ENCODE measurements at regions not wholly inside any gene's neighbourhood (a gene's known extent, or its start where the extent isn't known, plus 50 kb on each side); places are given as distances from the start of the nearest gene placed in this dataset.

- TF ChIP-seq EZH2 (IDR thresholded peaks at IDR 0.05; ENCODE audit: low read length), result no peak
These were observed 158.3 kb upstream of the TSLP start for GRCh38 chr5:110913221-110913620.

GRCh38 chr5:110916381-110917049, 155.0 kb upstream of the TSLP start:
- peak; percentile 67 for FAIRE-seq

More at GRCh38 chr5:110913221-110913620, 158.3 kb upstream of the TSLP start:
- DNase-seq (ENCODE audit: low read depth, low spot score), result no peak
- Histone ChIP-seq H3K79me2 (ENCODE audit: control insufficient read depth, insufficient read depth, low read length) (no peaks in the 10 kb centered on the region), H3K9me3 (ENCODE audit: control insufficient read depth, low read depth, low read length) (no peaks in the 10 kb centered on the region), H3K4me1 (ENCODE audit: control insufficient read depth, extremely low read depth, insufficient read depth, low read length) (peaks cover 8% of the 10 kb centered on the region), H3K36me3 (ENCODE audit: control insufficient read depth in 2 of 2, extremely low read depth in 1 of 2, insufficient read depth in 2 of 2, low read length in 2 of 2) (no peaks in the 10 kb centered on the region), H2AFZ (ENCODE audit: control insufficient read depth, low read length) (no peak overlapping the region), H3K4me2 (ENCODE audit: control insufficient read depth, extremely low read depth, insufficient read depth, low read depth, low read length) (no peak overlapping the region), H4K20me1 (ENCODE audit: control insufficient read depth, extremely low read depth, insufficient read depth, low read length) (no peaks in the 10 kb centered on the region), H3K4me3 (ENCODE audit: control insufficient read depth in 2 of 3, extremely low read depth in 1 of 3, insufficient read depth in 2 of 3, low read depth in 1 of 3, low read length in 3 of 3) (no peak overlapping the region), H3K9ac (ENCODE audit: control insufficient read depth, extremely low read depth, insufficient read depth, low read length) (no peak overlapping the region), H3K27ac (ENCODE audit: control insufficient read depth, insufficient read depth, low read length) (no peak overlapping the region), H3K9me1 (ENCODE audit: control insufficient read depth, extremely low read depth, insufficient read depth, low read length) (no peaks in the 10 kb centered on the region), H3K27me3 (ENCODE audit: control insufficient read depth, extremely low read depth, insufficient read depth, low read length) (no peaks in the 10 kb centered on the region)
- no peak for FAIRE-seq
- dilution Hi-C loops (cut with MboI; ENCODE audit: extremely low pct_ligation_motif_present, low sequenced_read_pairs), result no loop called here

More at GRCh38 chr5:110916381-110917049, 155.0 kb upstream of the TSLP start:
- no peak for DNase-seq (ENCODE audit: low read depth, low spot score)
- no peak overlapping the region for H3K27ac ChIP-seq (ENCODE audit: control insufficient read depth, insufficient read depth, low read length)
- no peaks in the 10 kb centered on the region for H3K27me3 ChIP-seq (ENCODE audit: control insufficient read depth, extremely low read depth, insufficient read depth, low read length)
- TF ChIP-seq CTCF (optimal IDR thresholded peaks at IDR 0.05 in 1 of 3, IDR thresholded peaks at IDR 0.05 in 1 of 3, conservative IDR thresholded peaks at IDR 0.05 in 1 of 3; ENCODE audit: extremely low read depth in 1 of 3, insufficient read depth in 2 of 3, low read length in 3 of 3) (no peak), EZH2 (IDR thresholded peaks at IDR 0.05; ENCODE audit: low read length) (no peak)
- no peaks in the 10 kb centered on the region for H4K20me1 ChIP-seq (ENCODE audit: control insufficient read depth, extremely low read depth, insufficient read depth, low read length)
- H3K4me1 ChIP-seq (ENCODE audit: control insufficient read depth, extremely low read depth, insufficient read depth, low read length), result peaks cover 6% of the 10 kb centered on the region
- H2AFZ ChIP-seq (ENCODE audit: control insufficient read depth, low read length), result no peak overlapping the region
- H3K4me3 ChIP-seq (ENCODE audit: control insufficient read depth in 2 of 3, extremely low read depth in 1 of 3, insufficient read depth in 2 of 3, low read depth in 1 of 3, low read length in 3 of 3), result no peak overlapping the region
- H3K4me2 ChIP-seq (ENCODE audit: control insufficient read depth, extremely low read depth, insufficient read depth, low read depth, low read length), result peak overlapping the region; percentile 0
- no peaks in the 10 kb centered on the region for H3K79me2 ChIP-seq (ENCODE audit: control insufficient read depth, insufficient read depth, low read length)
- no peaks in the 10 kb centered on the region for H3K36me3 ChIP-seq (ENCODE audit: control insufficient read depth in 2 of 2, extremely low read depth in 1 of 2, insufficient read depth in 2 of 2, low read length in 2 of 2)
- H3K9me3 ChIP-seq (ENCODE audit: control insufficient read depth, low read depth, low read length), result no peaks in the 10 kb centered on the region
- H3K9ac ChIP-seq (ENCODE audit: control insufficient read depth, extremely low read depth, insufficient read depth, low read length), result no peak overlapping the region
- H3K9me1 ChIP-seq (ENCODE audit: control insufficient read depth, extremely low read depth, insufficient read depth, low read length), result no peaks in the 10 kb centered on the region
- dilution Hi-C loops (cut with MboI; ENCODE audit: extremely low pct_ligation_motif_present, low sequenced_read_pairs), result no loop called here
